Fibroblast of skin of right biceps (primary cell): ENCODE measurements at regions not wholly inside any gene's neighbourhood (a gene's known extent, or its start where the extent isn't known, plus 50 kb on each side); places are given as distances from the start of the nearest gene placed in this dataset.

Experiments used
- DNase-seq: peaks from one replicate; pipeline ENCODE4 v3.0.0-alpha.2; 2013

DNA sequence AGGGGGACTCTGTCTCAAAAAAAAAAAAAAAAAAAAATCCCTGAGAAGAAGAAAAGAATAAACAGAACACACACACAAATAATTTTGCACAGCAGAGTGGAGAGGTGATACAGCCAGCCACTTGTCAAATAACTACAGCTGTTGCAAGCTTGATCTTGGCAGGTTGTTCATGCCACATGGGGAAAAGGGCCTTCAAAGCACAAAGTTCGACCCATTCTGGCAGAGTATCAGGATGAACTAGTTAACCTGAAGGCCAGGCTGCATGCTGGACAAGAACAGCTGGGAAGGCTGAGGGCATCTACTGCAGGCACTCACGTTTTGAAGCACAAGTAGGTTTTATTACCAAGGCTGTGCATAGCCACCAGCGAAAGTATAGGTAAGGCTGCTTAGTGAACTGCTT lies 104.1 kb downstream of the KCTD15 start:
- no peak for DNase-seq

DNA sequence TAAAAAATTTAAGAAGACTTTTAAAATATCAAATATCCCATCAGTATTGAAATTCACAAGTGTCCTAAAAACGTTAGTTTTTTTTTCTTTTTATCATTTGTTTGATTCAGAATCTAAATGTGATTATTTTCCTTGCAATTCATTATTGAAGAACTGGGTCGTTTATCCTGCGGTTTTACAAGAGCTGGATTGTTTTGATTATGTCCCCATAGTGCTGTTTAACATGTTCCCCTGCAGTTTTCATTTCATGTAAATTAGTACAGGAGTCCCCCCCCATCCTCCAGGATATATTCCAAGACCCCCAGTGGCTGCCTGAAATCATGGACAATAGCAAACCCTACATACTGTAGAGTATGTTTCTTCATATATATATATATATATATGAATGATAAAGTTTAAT lies 105.7 kb downstream of the KCTD15 start:
- DNase-seq = no peak

DNA sequence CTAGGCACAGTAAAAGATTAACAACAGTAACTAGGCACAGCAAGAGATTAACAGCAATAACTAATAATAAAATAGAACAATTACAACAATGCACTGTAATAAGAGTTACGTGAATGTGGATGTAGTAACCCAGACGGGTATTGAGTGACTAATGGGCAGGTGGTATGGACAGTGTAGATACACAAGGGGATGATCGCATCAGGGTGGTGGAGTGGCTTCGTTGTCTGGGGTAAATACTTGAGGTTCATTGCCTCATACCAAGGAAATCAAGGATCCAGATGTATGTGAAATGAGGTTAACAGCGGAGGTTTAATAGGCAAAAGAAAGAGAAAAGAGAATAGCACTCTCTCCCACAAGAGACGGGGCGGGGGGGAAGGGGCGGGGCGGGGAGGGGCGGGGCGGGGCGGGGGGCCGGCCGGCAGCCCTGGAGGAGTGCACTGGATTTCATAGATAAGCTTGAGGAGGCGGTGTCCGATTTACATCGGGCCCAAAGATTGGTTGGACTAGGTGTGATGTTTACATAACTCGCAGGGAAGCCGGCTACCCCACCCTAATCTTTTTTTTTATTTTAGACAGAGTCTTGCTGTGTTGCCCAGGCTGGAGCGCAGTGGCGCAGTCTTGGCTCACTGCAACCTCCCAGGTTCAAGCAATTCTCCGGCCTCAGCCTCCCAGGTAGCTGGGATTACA lies 106.3 kb downstream of the KCTD15 start:
- no peak for DNase-seq

DNA sequence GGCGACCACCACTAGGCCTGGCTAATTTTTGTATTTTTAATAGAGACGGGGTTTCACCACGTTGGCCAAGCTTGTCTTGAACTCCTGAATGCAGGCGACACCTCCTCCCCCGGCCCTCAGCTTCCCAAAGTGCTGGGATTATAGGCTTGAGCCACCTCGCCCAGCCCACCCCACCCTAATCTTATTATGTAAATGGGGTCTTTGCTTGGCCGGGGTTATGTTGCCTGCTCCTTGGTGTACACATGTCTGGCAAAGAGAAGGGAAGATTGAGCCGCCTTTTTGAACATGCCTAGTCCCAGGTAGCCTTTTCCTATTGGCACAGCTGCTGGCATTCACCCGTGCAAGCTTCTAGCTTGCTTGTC lies 106.8 kb downstream of the KCTD15 start:
- DNase-seq = no peak

DNA sequence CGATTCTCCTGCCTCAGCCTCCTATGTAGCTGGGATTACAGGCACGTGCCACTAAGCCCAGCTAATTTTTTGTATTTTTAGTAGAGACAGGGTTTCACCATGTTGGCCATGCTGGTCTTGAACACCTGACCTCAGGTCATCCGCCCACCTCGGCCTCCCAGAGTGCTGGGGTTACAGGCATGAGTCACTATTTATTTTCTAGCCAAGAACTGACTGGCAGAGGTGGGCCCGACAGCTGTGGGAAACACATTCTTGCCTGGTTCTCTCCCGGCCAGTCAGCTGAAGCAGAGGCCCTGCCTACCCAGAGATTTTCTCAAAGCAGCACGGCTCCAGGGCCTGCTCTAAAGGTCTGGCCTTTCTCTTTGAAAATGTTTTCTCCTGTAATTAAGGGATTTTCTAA lies 108.0 kb downstream of the KCTD15 start:
- DNase-seq = no peak

DNA sequence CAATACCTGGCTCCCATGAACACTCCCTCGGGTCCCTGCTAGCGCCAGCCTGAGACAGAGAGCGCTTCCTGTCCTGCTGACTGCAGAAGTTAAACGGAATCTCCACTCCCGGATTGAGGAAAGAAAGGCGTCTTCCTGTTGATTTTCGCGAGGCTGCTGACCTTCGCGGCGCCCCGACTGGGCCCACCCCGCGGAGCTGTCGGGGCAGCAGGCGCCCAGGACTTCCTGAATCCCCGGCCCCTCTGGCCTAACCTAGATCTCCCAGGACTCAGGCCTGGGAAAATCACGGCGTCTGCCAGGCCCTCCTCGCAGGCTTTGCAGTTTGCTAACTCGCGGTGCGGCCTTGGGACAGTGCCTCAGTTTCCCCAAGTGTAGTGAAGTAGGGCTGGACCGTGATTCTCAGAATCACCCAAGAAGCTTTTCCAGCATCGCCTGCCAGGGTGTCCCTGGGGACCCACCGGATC lies 108.8 kb downstream of the KCTD15 start:
- DNase-seq = peak; percentile 5

DNA sequence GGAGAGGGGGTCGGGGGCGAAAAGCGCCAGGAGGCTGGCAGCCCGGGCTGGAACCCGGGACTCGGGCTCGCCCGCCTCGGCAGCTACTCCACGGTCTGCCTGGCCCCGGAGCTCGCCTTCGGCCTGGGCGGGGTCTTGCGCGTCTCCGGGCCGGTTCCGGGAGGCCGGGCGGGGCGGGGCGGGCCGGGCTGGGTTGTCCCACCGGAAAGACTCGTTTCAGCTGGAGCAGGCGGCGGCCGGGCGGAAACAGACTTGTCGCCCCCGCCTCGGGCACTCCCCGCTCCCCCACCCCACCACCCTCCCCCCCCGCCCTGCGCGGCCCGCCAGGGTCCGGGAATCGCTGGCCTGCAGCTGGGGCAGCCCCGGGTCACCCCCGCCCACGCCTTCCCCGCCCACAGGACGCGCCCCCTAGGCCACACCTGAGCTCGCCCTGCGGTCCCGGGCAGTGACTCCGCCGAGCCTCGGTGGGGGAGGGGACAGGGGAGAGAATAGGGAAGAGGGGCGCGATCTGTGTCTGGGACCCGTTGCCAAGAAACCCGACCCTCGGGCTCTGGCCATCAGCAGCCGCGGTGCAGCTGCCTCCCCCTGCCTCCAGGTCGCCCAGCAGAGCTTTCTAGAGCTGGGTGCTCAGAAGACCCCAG lies 109.4 kb downstream of the KCTD15 start:
- DNase-seq = no peak

DNA sequence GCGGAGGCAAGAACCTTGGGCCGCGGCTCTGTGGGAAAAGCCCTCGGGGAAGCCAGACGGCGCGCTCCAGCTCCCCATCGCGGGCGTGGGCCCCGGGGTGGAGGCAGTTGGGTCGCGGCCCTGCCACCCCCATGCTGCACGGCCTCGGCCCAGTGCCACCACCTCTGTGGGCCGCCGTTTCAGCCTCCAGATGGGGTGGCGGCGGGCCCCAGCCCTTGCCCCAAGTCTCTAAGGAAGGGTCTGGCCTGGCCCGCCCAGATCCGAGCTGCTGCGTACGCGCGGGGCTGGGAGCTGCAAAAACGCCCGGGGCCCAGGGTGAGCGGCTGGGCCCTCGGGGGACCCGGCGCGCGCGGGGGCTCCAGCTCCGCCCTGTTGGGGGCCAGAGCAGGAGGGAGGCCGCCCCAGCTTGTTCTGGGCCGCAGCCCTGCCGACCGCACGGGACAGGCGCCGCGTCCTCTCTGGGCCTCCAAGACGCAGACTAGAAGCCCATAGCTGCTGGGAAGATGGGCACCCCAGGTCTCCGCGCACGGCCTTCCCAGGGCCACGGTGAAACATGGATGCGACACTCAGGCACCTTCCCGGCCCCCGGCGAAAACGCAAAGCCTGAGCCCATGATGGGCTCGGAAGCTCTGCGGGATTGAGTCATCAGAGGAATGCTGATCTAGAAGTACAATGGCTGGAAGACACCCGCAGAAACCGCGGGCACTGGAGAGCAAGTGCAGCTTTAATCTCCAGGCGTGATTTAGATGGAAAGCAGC lies 110.1 kb downstream of the KCTD15 start:
- peak; percentile 34 for DNase-seq

DNA sequence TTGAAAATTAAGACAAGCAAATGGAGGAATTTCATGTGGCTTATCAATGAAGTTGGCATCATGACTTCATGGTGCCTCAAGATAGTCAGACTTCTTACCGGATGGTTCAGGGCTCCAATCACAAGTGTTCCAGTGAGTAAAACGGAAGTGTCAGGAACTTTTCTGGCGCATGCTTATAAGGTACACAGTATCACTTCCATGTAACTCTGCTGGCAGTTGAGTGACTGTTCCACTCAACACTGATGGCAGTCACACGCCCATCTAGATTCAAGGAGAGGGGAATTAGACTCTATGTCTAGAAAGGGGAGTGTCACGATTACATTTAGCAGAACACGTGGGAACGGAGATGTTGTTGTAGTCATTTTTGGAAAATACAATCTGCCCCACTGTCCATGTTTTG lies 114.3 kb downstream of the KCTD15 start:
- no peak for DNase-seq

DNA sequence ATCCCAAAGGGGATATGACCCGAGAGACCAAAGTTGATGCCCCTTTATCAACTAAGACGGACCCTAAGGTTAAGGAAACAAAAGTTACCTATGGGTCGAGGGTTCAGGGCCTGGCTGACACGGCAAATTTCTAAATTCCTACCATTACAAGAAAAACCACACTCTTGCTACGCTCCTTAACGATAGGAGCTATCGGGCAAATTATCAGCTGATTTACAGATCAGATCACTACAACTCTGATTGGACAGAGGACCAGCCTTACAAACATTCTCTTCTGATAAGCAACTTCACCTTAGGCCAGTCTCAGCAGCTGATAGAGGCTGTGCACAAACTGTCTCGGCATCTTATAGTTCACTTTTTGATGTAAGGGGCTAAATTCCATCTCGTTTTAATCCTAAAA lies 117.9 kb downstream of the KCTD15 start:
- no peak for DNase-seq

DNA sequence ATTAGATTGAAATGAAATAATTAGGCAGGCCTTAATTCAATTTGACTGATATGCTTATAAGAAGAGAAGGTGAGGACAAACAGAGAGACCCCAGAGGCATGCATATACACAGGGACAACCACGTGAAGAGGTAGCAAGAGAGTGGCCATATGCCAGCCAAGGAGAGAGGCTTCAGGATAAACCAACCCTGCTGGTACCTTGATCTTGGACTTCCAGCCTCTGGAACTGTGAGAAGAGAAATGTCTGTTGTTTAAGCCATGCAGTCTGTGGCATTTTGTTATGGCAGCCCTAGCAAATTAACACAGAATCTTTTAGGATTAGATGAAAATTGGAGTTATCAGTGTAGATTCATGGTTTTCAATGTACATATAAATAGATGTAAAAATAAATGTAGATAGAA lies 120.1 kb downstream of the KCTD15 start:
- DNase-seq = no peak

DNA sequence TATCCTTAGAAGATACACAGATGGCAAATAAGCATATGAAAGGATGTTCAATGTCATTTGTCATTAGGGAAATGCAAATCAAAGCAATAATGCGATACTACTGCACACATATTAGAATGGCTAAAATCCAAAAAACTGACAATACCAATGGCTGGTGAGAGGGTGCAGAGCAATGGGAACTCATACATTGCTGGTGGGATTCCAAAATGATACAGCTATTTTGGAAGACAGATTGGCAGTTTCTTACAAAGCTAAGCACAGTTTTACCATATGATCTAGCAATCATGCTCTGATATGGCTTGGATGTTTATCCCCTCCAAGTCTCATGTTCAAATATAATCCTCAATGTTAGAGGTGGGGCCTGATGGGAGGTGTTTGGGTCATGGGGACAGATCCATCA lies 122.6 kb downstream of the KCTD15 start:
- no peak for DNase-seq

DNA sequence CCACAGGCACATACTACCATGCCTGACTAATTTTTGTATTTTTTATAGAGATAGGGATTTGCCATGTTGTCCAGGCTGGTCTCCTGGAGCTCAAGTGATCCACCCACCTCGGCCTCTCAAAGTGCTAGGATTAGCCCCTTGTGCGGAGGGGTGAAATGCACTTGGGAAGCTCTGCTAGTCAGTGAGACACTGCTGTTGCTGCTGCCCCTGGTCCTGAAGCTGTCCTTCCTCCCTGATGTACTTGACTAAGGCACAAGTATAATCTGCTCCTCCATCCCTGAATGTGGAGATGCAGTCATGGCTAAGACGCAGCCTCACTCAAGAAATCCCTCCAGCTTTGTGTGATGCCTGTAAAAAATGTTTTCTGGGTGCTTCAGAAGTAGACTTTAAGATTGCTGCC lies 124.5 kb downstream of the KCTD15 start:
- DNase-seq = no peak

DNA sequence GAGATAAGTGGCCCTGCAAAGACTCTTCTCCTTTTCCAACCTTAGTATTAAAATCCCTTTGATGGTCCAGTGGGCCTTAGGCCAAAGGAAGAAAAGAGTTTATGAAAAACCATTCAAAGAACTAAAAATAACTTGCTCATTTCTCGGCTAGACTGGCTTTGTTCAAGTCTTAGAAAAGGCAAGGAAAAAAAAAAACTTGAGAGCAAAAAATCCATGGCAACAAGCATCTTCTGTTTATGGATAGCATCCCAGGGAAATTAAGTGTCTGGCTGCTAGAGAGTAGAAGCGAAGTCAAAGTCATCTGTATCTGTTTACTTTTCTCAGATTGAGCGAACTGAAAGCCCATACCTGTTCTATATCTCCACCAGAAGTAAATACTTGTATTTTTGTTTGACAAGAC lies 129.6 kb downstream of the KCTD15 start:
- DNase-seq = no peak

DNA sequence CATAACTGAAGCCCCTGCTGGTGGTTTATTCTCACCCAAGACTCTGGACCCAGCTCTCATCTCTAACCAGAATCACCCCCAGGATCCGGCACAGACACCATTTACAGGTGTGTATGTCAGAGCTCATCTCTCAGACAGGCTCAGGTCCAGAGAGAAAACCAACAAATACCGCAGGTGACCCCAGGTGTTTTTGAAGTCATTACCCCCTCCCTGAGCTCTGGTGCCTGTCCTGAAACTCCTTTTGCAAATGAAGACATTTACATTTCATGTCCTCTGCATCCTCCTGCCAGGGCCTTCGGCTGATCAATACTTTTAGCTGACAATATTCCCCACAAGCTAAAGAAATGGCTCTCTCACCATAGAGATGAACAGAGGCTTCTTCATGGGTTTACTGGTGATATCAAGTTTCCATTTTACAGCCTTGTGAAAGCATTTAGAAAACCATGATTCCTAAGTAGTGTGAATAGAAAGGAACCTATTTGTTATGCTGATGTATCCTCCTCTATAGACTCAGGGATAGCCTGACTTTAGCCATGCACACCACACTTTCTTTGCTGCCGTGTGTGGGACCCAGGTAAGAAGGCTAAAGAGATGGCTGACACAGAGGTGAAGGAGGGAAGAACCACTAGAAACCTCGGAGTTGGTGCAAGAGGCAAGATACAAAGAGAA lies 131.3 kb downstream of the KCTD15 start:
- DNase-seq = no peak

DNA sequence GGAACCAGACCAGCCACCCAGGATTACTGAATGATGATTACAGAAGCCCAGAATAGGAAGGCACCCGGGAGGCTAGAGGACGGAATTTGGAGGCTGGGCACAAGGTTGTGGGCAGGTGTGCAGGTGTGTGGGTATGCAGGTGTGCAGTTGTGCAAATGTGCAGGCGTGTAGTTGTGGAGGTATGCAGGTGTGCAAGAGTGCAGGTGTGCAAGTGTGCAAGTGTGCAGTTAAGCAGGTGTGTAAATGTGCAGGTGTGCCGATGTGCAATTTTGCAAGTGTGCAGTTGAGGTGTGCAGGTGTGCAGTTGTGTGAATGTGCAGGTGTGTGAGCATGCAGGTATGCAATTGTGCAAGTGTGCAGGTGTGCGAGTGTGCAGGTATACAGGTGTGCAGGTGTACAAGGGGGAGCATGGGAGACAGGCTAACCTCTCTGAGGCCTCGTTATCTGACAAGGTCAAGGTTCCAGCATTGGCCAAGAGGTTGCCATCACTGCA lies 131.8 kb downstream of the KCTD15 start:
- DNase-seq = no peak

DNA sequence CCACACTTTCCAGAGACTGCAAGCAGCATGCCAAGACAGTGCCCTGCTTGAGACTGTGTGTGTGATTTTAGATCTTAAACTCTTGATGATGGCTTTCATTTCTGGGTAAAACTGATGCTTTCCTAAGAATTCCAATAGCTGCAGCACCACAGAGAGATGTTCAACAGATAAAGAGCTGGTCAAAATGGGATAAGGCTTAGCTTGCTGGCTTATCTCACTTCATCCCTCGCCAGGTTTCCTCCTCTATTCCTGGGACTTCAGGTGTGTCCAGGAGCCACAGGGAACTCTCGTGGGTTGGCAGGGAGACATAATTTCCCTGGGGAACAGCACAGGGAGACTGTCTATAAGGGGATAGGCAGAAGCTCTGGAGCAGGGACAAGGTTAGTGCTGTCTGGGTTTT lies 137.3 kb downstream of the KCTD15 start:
- no peak for DNase-seq

DNA sequence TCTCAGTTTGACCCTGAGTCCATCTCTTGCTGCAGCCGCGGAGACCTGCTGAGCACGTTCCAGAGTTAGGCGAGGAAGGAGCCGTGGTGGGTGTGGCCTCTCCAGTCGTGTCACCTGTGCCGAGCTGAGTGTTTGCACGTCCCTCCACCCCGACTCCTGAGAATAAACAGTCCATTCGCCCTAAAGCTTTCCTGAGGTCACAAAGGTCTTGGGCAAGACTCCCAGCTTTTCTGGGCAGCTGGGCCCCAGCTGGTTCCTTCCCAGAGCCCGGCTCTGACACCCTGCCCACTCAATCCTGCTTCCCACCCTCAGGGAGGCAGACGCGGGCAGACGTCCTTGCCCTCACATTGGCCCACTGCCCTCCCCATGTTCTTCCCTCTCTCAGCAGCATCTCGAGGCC lies 142.2 kb downstream of the KCTD15 start:
- DNase-seq = no peak

DNA sequence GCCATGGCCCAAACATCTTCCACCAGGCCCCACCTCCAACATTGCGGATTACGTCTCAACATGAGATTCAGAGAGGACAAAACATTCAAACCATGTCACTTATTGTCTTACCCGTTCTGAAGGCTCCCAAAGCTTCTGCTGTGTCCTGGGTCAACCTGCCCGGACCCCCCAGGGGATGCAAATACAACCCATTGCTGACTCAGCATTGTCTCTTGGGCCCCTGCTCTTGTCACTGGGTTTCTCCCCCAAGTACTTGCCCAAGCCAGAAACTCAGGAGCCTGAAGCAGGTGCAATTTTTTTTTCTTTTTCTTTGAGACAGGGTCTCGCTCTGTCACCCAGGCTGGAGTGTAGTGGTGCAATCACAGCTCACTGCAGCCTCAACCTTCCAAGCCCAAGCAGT lies 144.5 kb downstream of the KCTD15 start:
- no peak for DNase-seq

DNA sequence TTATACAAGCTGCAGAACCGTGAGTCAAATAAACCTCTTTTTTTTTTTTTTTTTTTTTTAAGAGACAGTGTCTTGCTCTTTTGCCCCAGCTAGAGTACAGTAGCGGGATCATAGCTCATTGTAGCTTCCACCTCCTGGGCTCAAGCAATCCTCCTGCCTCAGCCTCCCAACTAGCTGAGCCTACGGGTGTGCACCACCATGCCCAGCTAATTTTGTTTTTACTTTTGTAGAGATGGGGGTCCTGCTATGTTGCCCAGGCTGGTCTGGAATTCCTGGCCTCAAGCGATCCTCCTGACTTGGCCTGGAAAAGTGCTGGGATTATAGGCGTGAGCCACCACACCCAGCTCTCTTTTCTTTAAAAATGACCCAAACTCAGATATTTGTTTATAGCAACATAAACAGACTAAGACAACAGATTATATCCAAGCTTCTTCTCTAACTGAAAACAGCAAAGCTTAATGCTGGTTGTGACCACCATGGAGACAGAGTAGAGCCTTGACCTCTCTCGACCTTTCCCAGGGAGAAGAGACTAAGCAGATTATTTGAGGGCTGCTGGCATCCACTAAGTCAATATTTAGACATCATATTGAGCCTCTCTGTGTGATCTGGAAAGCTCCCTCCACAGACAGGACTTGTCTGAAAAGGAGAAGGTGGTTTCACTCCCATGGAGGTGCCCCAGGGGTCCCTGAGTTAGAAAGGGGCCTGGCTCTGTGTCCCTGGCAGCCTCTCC lies 150.0 kb downstream of the KCTD15 start:
- no peak for DNase-seq

DNA sequence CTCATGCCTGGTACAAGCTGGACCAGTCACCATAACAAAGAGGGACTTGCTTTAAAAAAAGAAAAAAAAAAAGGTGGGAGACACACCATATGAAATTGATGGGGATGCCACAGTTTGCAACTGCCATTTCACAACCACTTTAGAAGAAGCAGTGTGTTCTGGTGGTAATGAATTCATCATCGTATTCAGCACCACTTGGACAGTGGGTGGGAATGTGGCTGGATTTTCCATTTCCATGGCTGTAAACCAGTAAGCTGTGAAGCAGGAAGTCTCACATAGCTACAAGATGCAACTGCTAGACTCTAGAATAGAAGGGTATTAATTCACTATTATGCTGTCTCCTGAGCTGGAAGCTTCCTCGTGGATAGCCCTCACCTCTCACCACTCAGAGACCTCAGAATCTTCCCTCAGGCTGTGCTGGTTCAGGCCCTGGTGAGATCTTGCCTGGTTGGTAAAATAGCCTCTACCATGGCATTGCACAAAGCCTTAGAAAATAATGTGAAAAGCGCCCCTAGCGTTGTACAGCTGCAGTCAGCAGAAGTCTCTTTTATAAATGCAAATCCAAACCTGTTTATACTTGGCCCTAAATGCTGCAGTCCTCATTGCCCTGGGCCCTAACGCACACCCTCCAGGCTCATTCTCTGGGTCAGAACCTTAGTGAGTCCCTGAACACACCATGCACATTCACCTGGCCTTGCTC lies 150.7 kb downstream of the KCTD15 start:
- no peak for DNase-seq

DNA sequence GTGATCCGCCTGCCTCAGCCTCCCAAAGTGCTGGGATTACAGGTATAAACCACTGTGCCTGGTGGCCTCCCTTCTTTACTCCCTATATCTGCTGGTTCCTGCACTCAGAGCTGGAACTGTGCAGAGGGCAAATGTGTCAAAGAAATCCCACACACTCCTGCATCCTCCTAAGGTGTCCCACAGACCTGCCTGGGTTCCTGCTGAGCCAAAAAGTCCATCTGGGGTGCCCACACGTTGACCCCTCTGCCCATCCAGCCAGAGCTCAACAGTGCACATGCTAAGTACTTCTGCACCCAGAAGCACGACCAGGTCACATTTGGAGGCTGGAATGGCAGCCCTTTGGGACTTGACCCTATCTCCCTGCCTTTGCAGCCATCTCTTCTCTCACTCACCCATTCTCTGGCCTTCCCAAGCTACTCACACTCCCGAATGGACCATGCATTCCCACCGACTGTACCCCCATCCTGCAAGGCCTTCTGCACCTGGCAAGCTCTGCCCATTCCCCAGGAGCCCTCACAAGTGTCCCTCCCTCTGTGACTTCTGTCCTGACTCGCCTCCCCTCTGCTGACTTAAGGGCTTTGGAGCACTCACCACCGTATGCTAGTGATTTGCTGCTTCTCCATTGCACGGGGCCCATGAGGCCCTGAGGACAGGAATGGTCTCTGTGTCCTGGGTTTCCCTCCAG lies 152.1 kb downstream of the KCTD15 start:
- no peak for DNase-seq
